A673 (cell line): ENCODE measurements at regions not wholly inside any gene's neighbourhood (a gene's known extent, or its start where the extent isn't known, plus 50 kb on each side); places are given as distances from the start of the nearest gene placed in this dataset.

ENCODE experiments used
- EZH2 ChIP-seq: fragments of 200-600 bp; sonication (generic); IDR thresholded peaks from 2 replicates; pipeline ENCODE4 v1.6.1; 2017; ENCODE audit warnings: borderline replicate concordance, low read depth, mild to moderate bottlenecking, mixed read lengths, antibody characterized with exemption, low read length; ENCODE audit not compliant: poor library complexity, severe bottlenecking
- TF ChIP-seq, protein P1 (sequence below): fragments of 300-800, 200-600 bp; sonication (generic); conservative IDR thresholded peaks from 2 replicates; pipeline ENCODE4 v1.5.1; 2017; ENCODE audit warnings: low read depth, mild to moderate bottlenecking, antibody characterized with exemption, low read length, moderate library complexity, mixed read lengths

- TF ChIP-seq, protein P1, sequence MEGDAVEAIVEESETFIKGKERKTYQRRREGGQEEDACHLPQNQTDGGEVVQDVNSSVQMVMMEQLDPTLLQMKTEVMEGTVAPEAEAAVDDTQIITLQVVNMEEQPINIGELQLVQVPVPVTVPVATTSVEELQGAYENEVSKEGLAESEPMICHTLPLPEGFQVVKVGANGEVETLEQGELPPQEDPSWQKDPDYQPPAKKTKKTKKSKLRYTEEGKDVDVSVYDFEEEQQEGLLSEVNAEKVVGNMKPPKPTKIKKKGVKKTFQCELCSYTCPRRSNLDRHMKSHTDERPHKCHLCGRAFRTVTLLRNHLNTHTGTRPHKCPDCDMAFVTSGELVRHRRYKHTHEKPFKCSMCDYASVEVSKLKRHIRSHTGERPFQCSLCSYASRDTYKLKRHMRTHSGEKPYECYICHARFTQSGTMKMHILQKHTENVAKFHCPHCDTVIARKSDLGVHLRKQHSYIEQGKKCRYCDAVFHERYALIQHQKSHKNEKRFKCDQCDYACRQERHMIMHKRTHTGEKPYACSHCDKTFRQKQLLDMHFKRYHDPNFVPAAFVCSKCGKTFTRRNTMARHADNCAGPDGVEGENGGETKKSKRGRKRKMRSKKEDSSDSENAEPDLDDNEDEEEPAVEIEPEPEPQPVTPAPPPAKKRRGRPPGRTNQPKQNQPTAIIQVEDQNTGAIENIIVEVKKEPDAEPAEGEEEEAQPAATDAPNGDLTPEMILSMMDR: no peak
- TF ChIP-seq EZH2: no peak
Observed at GRCh38 chr20:61057443-61058121, 194.5 kb upstream of the CDH4 start.
